Activated naive CD8-positive, alpha-beta T cell treated with anti-CD3 and anti-CD28 coated beads, Interleukin-2, amount 50 U/mL, for 24 hours (primary cell): ENCODE measurements at regions not wholly inside any gene's neighbourhood (a gene's known extent, or its start where the extent isn't known, plus 50 kb on each side); places are given as distances from the start of the nearest gene placed in this dataset.

ENCODE experiments used
- ATAC-seq: fragments of 150-1000 bp; cut with Tn5 transposase; one replicate; pipeline ENCODE4 v1.10.0; 2021
- DNase-seq: peaks from one replicate; pipeline ENCODE4 v3.0.0; 2021
- H3K27ac Mint-ChIP-seq: one replicate; pipeline ENCODE4 v1.8.0; 2021; ENCODE audit warnings: mild to moderate bottlenecking, mixed read lengths
- H3K27me3 Mint-ChIP-seq: one replicate; pipeline ENCODE4 v1.8.0; 2021; ENCODE audit warnings: mixed read lengths
- H3K36me3 Mint-ChIP-seq: one replicate; pipeline ENCODE4 v1.8.0; 2021; ENCODE audit warnings: low read depth, mixed read lengths
- H3K4me1 Mint-ChIP-seq: one replicate; pipeline ENCODE4 v1.8.0; 2021; ENCODE audit warnings: mixed read lengths
- H3K4me3 Mint-ChIP-seq: one replicate; pipeline ENCODE4 v1.8.0; 2021; ENCODE audit warnings: mild to moderate bottlenecking, moderate library complexity, mixed read lengths
- H3K9me3 Mint-ChIP-seq: one replicate; pipeline ENCODE4 v1.8.0; 2021; ENCODE audit warnings: mixed read lengths

DNA sequence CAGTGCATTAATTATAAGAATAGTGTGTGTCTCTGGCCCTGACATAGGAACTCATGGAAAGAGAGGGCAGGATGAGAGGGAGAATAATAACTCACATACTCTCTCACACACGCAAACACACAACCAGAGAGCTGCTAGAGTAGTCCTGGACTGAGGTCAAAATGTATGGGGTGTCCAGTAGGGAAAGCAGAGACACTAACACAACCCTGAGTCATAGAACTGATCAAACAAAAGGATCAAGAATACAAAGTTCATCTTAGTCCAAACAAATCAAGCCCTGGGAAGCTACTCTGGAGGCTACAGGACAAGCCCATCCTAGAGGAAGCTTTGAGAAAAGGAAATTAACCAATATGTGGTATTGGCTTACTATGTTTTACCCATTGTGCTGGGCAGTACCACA is 178.5 kb upstream of the GUCY1A2 start:
- Mint-ChIP-seq H3K4me3 (no peak overlapping the region), H3K36me3 (no peaks in the 10 kb centered on the region), H3K4me1 (no peaks in the 10 kb centered on the region), H3K27ac (no peak overlapping the region), H3K27me3 (no peaks in the 10 kb centered on the region), H3K9me3 (peaks cover 9% of the 10 kb centered on the region)
- ATAC-seq = no peak
- DNase-seq = no peak

GRCh38 chr11:107184986-107185385 is 166.7 kb upstream of the GUCY1A2 start:
- H3K4me3 Mint-ChIP-seq = no peak overlapping the region
- DNase-seq = no peak
- H3K36me3 Mint-ChIP-seq = no peaks in the 10 kb centered on the region
- no peaks in the 10 kb centered on the region for H3K27me3 Mint-ChIP-seq
- H3K4me1 Mint-ChIP-seq = no peaks in the 10 kb centered on the region
- ATAC-seq = no peak
- H3K27ac Mint-ChIP-seq = no peak overlapping the region
- H3K9me3 Mint-ChIP-seq = peaks cover 10% of the 10 kb centered on the region

DNA sequence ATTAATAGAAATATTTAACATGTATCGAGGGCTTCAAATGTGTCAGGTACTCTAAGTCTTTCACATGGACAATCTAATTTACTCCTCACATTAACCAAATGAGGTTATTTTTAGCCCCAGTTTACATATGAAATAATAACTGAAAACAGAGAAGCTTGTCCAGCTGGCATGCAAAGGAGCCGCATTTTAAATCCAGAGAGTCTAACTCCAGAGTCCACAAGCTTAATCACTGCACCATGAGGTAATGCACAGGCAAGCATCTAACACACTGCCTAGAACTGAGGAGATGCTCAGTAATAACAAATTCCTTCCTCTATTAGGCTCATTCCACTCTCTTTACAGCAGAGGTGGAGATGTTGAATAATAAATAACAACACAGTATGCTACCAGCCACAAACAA is 165.7 kb upstream of the GUCY1A2 start:
- DNase-seq (no peak), ATAC-seq (no peak)
- H3K36me3 Mint-ChIP-seq = no peaks in the 10 kb centered on the region
- no peak overlapping the region for H3K4me3 Mint-ChIP-seq
- peaks cover 9% of the 10 kb centered on the region for H3K9me3 Mint-ChIP-seq
- no peaks in the 10 kb centered on the region for H3K27me3 Mint-ChIP-seq
- no peak overlapping the region for H3K27ac Mint-ChIP-seq
- H3K4me1 Mint-ChIP-seq = no peaks in the 10 kb centered on the region

GRCh38 chr11:107182978-107183377 is 164.7 kb upstream of the GUCY1A2 start:
- no peaks in the 10 kb centered on the region for H3K27me3 Mint-ChIP-seq
- no peaks in the 10 kb centered on the region for H3K4me1 Mint-ChIP-seq
- ATAC-seq = no peak
- no peak for DNase-seq
- no peak overlapping the region for H3K27ac Mint-ChIP-seq
- H3K9me3 Mint-ChIP-seq = peaks cover 5% of the 10 kb centered on the region
- no peak overlapping the region for H3K4me3 Mint-ChIP-seq
- H3K36me3 Mint-ChIP-seq = peaks cover under 1% of the 10 kb centered on the region

DNA sequence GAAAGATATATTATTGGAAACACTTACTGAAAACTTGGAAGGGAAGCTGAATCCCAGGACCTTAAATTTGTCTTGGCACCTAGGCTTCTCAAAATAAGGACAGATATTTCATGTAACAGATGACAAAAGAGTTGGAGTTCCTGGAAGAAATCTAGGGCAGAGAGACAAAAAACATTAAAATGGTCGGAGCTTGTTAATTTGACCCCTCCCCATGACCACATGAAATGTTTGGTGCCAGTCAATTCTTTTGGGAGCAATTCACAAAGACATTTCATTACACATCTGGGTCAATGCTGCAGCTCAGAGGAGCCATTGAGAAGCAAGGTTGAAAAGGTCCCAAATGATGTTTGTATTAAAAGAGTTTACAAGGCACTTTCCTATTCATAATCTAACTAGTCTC is 162.0 kb upstream of the GUCY1A2 start:
- Mint-ChIP-seq H3K36me3 (peaks cover 2% of the 10 kb centered on the region), H3K4me3 (no peak overlapping the region), H3K9me3 (peaks cover 8% of the 10 kb centered on the region), H3K27me3 (no peaks in the 10 kb centered on the region), H3K27ac (no peak overlapping the region), H3K4me1 (no peaks in the 10 kb centered on the region)
- DNase-seq = no peak
- no peak for ATAC-seq

DNA sequence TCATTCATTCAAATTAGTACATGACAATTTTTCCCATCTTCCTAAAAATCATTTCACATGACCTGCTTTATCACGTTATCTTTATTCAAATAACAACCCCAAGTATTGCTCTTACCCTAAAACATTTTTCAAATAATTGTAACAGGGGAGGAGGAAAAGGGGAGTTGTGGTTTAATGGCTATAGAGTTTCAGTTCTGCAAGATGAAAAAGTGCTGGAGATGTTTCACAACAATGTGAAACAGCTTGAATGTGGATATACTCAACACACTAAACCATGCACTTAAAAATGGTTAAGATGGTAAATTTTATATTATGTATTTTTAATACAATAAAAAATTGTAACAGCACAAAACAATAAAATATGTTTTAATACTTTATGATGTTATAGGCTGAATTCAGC is 161.6 kb upstream of the GUCY1A2 start:
- no peak overlapping the region for H3K27ac Mint-ChIP-seq
- no peaks in the 10 kb centered on the region for H3K4me1 Mint-ChIP-seq
- peaks cover 2% of the 10 kb centered on the region for H3K36me3 Mint-ChIP-seq
- H3K9me3 Mint-ChIP-seq = peaks cover 8% of the 10 kb centered on the region
- ATAC-seq (no peak), DNase-seq (no peak)
- no peak overlapping the region for H3K4me3 Mint-ChIP-seq
- no peaks in the 10 kb centered on the region for H3K27me3 Mint-ChIP-seq

DNA sequence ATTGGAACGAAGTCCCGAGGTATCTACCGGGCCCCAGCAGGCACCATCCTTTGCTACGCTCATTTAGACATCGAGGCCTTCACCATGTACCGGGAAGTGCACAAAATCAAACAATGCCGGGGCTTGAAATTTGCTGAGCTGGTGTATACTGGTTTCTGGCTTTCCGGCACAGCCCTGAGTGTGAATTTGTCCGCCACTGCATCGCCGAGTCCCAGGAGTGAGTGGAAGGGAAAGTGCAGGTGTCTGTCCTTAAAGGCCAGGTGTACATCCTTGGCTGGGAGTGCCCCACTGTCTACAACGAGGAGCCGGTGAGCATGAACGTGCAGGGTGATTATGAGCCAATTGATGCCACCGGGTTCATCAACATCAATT is 158.8 kb upstream of the GUCY1A2 start:
- Mint-ChIP-seq H3K36me3 (peaks cover 2% of the 10 kb centered on the region), H3K27ac (no peak overlapping the region), H3K27me3 (no peaks in the 10 kb centered on the region), H3K4me1 (no peaks in the 10 kb centered on the region), H3K4me3 (no peak overlapping the region), H3K9me3 (peaks cover 10% of the 10 kb centered on the region)
- no peak for DNase-seq
- ATAC-seq = no peak

DNA sequence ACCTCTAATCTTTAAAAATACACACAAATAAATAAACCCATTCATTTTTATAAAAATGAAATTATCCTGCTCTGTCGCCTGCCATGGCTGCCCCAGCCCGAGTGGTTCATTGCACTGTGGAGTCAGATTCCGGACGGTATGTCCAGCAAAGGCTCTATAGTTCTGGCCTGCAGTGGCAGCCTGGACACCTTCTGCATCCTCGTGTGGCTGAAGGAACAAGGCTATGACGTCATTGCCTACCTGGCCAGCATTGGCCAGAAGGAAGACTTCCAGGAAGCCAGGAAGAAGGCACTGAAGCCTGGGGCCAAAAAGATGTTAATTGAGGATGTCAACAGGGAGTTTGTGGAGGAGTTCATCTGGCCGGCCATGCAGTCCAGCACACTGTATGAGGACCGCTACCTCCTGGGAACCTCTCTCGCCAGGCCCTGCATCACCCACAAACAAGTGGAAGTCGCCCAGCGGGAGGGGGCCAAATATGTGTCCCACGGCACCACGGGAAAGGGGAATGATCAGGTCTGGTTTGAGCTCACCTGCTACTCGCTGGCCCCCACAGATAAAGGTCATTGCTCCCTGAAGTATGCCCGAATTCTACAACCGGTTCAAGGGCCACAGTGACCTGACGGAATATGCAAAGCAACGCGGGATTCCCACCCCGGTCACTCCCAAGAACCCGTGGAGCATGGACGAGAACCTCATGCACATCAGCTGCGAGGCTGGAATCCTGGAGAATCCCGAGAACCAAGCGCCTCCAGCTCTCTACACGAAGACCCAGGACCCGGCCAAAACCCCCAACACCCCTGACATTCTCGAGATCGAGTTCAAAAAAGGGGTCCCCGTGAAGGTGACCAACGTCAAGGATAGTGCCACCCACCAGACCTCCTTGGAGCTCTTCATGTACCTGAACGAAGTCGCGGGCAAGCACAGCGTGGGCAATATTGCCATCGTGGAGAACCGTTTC is 158.2 kb upstream of the GUCY1A2 start:
- H3K4me1 Mint-ChIP-seq = no peaks in the 10 kb centered on the region
- ATAC-seq (no peak), DNase-seq (no peak)
- no peak overlapping the region for H3K27ac Mint-ChIP-seq
- H3K9me3 Mint-ChIP-seq = peaks cover 10% of the 10 kb centered on the region
- H3K4me3 Mint-ChIP-seq = no peak overlapping the region
- no peaks in the 10 kb centered on the region for H3K27me3 Mint-ChIP-seq
- peaks cover 2% of the 10 kb centered on the region for H3K36me3 Mint-ChIP-seq

GRCh38 chr11:107174856-107175255 is 156.6 kb upstream of the GUCY1A2 start:
- Mint-ChIP-seq H3K4me3 (no peak overlapping the region), H3K27me3 (no peaks in the 10 kb centered on the region), H3K9me3 (peaks cover 16% of the 10 kb centered on the region), H3K27ac (no peak overlapping the region), H3K36me3 (peaks cover 2% of the 10 kb centered on the region), H3K4me1 (no peaks in the 10 kb centered on the region)
- ATAC-seq = no peak
- no peak for DNase-seq

DNA sequence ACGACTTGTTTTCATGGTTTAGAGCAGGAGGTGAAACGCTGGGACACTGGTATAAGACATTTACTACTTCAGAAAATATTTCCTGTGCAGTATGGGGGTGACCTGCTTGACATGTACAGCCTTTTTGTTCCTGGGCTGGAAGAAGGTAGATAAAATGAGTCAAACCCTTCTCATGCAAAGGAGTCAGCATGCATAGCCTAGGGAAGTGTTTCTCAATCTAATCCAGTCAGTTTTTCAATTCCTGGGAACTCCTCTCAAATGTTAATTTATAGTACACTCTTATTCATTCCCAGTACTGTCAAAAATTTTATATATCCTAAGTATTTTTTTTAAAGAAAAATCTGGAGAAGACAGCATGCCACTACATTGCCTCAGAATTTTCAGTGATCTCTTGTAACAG is 154.7 kb upstream of the GUCY1A2 start:
- H3K36me3 Mint-ChIP-seq = peaks cover 2% of the 10 kb centered on the region
- no peak for DNase-seq
- no peaks in the 10 kb centered on the region for H3K27me3 Mint-ChIP-seq
- H3K9me3 Mint-ChIP-seq = peaks cover 24% of the 10 kb centered on the region
- H3K27ac Mint-ChIP-seq = no peak overlapping the region
- no peaks in the 10 kb centered on the region for H3K4me1 Mint-ChIP-seq
- no peak for ATAC-seq
- no peak overlapping the region for H3K4me3 Mint-ChIP-seq

GRCh38 chr11:107157809-107158187 is 139.5 kb upstream of the GUCY1A2 start:
- H3K4me1 Mint-ChIP-seq = no peaks in the 10 kb centered on the region
- H3K4me3 Mint-ChIP-seq = no peak overlapping the region
- H3K27me3 Mint-ChIP-seq = no peaks in the 10 kb centered on the region
- H3K9me3 Mint-ChIP-seq = no peaks in the 10 kb centered on the region
- no peak for DNase-seq
- no peaks in the 10 kb centered on the region for H3K36me3 Mint-ChIP-seq
- no peak overlapping the region for H3K27ac Mint-ChIP-seq
- no peak for ATAC-seq

- Mint-ChIP-seq H3K4me3 (no peak overlapping the region), H3K36me3 (no peaks in the 10 kb centered on the region), H3K27me3 (no peaks in the 10 kb centered on the region), H3K4me1 (no peaks in the 10 kb centered on the region), H3K27ac (no peak overlapping the region), H3K9me3 (no peaks in the 10 kb centered on the region)
- ATAC-seq (no peak), DNase-seq (no peak)
Observed at GRCh38 chr11:107157146-107157808, 139.0 kb upstream of the GUCY1A2 start.

DNA sequence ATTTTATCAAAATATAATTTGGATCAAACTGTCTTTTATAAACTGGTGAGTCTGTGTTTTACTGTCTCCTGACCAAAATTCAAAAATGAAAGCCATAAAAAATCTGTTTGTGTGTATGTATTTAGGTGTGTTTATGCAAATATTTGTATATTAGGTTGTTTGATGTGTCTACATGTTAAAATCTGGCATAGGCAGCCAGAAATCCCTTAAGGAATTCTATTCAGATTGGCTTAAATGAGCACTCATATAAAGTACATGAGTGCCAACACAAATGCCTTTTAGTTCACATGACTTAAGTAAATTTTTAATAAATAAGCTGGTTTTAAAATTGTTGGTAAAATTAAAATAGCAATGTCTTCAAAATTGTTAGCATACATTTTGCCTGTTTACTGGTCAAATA is 133.3 kb upstream of the GUCY1A2 start:
- DNase-seq (no peak), ATAC-seq (no peak)
- no peaks in the 10 kb centered on the region for H3K27me3 Mint-ChIP-seq
- no peaks in the 10 kb centered on the region for H3K36me3 Mint-ChIP-seq
- H3K27ac Mint-ChIP-seq = no peak overlapping the region
- H3K4me3 Mint-ChIP-seq = no peak overlapping the region
- H3K9me3 Mint-ChIP-seq = peaks cover 3% of the 10 kb centered on the region
- H3K4me1 Mint-ChIP-seq = no peaks in the 10 kb centered on the region

DNA sequence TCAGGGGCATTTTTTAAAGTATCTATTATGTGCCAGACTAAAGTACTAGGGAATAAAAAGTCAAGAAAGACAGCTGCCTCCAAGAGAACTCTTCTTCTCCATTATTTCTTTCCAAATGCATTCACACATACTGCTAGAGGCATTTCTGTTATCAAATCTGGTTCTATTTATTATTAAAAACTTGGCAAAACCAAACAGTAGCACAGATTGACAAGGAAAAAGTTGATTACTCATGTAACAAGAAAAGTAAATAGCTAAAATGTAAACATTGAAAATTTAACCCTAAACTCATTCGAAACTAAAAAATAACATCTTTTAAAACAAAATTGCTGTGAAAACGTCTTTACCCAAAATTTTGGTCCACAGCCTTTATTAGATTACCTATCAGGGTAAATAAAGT is 132.9 kb upstream of the GUCY1A2 start:
- no peak for DNase-seq
- no peak overlapping the region for H3K4me3 Mint-ChIP-seq
- no peaks in the 10 kb centered on the region for H3K4me1 Mint-ChIP-seq
- ATAC-seq = no peak
- no peak overlapping the region for H3K27ac Mint-ChIP-seq
- H3K27me3 Mint-ChIP-seq = no peaks in the 10 kb centered on the region
- H3K9me3 Mint-ChIP-seq = peaks cover 3% of the 10 kb centered on the region
- H3K36me3 Mint-ChIP-seq = no peaks in the 10 kb centered on the region

- H3K27me3 Mint-ChIP-seq = no peaks in the 10 kb centered on the region
- no peak overlapping the region for H3K4me3 Mint-ChIP-seq
- peaks cover 14% of the 10 kb centered on the region for H3K9me3 Mint-ChIP-seq
- no peak for DNase-seq
- H3K27ac Mint-ChIP-seq = no peak overlapping the region
- H3K4me1 Mint-ChIP-seq = no peaks in the 10 kb centered on the region
- no peaks in the 10 kb centered on the region for H3K36me3 Mint-ChIP-seq
- no peak for ATAC-seq
Observed at GRCh38 chr11:107140983-107141382, 122.7 kb upstream of the GUCY1A2 start.
